ENCODE measurements at regions not wholly inside any gene's neighbourhood (a gene's known extent, or its start where the extent isn't known, plus 50 kb on each side); places are given as distances from the start of the nearest gene placed in this dataset.

GRCh38 chr1:29524285-29525065, 288.2 kb downstream of the PTPRU start:
- DNase-seq (ENCODE audit: low spot score), result no peak

DNA sequence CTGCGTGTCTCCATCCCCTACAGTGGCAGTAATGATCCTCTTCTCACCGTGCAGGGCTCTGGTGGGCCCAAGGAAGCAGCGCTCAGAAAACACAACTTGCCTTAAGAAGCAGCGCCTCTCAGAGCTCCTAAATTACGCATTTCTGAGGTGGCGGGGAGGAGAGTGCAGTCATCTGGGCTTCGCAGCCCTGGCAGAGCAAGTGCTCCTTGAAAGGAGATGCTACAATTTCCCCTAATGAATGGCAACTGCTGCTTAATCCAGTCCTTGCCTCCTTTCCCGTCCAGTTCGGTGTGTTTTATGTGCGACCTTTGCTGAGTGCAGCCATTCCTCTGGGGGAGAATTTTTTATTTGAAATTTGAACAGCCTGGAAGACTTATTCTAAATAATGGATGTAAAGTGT, 287.3 kb downstream of the PTPRU start:
- DNase-seq (ENCODE audit: low spot score), result no peak

GRCh38 chr1:29523136-29523535, 286.8 kb downstream of the PTPRU start:
- no peak for DNase-seq (ENCODE audit: low spot score)

DNA sequence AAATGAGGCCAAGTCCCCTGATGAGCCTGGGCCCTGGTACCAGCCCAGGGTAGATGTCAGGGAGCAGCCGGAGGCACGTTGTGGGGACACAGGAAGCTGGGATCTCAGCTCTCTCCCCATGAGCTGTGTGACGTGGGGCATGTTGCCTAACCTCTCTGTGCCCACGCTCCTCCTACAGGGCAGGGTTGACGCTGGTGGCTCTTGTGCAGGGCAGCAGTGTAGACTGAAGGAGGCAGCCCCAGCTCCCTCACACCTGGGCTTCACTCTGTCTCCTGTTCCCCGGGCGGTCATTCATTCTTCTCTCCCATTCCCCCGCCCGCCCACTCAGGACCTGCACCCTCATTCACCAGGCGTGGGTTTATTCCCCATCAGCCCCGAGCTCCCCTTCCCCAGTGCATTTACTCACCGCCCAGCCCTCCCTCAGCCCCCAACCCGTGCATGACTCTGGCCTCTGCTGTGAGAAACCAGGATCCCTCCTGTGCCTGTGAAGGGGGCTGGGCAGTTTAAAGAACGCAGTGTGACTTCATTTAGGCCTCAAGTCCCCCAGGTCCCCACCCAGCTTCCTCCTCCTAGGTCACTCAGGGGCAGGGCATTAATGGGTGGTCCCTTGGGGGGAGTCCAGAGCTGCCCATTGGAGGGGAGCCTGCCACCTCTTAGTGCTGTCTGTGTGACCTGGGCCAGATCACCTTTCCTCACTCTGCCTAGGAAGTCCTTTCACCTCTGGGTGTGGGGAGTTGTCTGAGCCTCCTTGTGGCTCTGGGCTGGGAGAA, 285.7 kb downstream of the PTPRU start:
- DNase-seq (ENCODE audit: low spot score), result no peak

DNA sequence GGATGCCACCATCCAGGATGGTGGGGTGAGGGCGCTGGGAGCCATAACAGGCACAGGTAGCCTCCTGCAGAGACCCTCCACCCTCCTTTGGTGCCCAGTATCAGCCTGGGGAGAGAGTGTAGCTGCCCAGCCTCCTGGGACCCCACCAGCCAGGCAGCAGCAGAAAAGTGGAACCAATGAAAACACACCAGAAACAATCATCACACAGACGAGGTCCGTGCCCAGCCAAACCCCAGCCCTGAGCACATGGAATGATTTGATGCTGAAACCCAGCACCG, 285.1 kb downstream of the PTPRU start:
- no peak for DNase-seq (ENCODE audit: low spot score)

DNA sequence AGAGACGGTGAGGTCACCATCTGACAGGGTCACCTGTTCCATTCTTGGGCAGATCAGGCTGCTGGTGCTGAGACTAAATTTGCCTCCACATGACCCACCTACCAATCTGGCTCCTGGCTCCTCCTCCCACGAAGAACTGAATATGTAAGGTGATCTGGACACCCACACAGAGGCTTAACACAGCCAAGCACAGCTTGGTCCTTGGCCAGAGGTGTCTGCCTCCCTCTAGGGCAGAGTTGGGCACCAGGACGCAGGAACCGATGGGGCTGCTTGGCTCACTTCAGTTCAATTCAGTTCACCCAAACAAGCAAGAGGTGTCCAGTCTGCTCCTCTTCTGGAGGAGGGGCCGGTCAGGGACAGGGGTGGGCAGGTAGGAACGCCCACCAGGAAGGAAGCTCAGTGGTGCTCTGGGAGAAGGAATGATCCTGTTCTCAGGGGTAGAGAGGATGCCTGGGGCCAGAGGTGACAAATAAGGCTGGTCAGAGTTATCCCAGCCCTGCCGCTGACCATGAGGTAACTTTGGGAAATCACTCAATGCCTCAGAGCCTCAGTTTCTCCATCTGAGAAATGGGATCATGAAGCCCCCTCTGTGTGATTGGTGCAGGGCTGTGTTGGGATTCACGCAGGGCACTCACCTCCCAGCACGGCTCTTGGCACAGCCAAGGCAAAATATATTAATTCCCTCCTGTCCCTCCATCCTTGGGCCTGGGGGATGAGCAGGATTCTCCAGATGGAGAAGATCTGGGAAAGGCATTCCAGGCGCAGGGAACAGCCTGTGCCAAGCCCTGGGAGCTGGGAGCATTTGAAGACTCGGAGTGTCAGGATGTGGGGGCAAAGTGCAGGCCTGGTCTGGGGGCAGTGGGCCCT, 284.5 kb downstream of the PTPRU start:
- no peak for DNase-seq (ENCODE audit: low spot score)

DNA sequence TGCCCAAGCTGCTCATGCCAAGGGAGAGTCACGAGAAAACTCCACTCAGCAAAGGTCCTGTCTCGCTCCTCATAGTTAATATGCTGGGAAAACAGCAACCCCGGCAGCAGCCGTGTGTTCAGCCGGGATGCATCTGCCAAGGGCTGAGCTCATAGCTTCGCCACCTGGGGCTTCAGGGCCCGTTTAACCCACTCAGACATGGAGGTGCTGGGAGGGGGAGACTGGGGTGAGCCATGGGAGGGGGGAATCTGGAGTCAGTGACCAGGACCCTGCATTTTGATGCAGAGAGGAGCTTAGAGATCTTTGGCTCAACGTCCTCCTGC, 283.4 kb downstream of the PTPRU start:
- no peak for DNase-seq (ENCODE audit: low spot score)

DNA sequence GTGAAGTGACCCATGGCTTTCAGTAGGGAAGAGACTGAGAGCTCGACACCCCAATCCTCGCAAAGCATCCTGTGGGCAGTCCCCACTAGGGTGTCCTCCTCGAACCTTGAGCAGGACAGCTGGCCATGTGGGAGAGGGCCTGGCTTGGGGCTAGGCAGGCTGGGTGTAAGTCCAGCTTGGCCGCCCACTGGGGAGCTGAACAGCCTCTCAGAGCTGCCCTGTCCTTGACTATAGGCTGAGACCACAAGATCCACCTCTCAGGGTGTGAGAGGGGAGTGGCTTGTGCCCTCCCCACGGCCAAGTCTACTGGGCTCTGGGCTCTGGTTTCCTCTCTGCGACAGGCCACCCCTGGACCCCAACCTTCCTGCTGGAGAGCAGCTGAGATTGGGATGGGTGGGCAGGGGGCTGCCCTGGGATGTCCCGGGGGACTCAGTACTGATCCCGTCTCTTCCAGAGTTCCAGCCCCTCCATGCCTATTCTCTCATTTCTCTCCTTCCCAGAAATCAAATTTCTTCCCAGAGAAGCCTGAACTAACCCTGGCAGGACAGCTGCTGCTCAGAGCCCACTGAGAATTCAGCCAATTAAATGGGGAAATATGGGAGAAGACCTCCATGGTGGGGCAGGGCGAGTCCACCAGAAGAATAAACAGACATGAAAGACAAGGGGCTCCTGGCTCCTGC, 282.9 kb downstream of the PTPRU start:
- no peak for DNase-seq (ENCODE audit: low spot score)

DNA sequence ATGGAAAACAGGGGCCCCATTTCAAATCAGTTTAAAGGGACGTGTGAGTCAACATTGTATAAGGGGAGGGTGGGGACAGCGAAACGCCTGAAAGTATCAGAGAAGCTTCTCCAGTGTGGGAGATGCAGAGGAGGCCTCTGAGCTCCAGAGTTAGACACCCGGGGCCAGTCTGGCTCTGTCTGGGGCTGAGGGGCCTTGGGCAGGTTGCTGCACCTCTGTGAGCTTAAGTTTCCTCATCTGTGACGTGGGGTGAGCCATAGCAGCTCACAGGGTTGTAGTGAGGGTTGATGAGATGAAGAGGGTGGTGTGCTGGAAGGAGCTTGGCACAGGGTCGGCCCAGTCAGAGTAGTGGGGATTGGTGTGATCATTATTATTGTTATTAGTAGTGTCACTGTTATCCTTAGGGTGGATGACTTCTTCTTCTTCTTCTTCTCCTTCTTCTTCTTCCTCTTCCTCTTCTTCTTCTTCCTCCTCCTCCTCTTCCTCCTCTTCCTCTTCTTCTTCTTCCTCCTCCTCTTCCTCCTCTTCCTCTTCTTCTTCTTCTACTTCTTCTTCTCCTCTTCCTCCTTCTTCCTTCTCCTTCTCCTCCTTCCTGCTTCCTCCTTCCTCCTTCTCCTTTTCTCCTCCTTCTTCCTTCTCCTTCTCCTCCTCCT, 282.0 kb downstream of the PTPRU start:
- DNase-seq (ENCODE audit: low spot score), result no peak

- DNase-seq (ENCODE audit: low spot score), result no peak
Measured at GRCh38 chr1:29517251-29518086, 281.1 kb downstream of the PTPRU start.

- no peak for DNase-seq (ENCODE audit: low spot score)
Measured at GRCh38 chr1:29516063-29516820, 279.9 kb downstream of the PTPRU start.

GRCh38 chr1:29515170-29515955, 279.0 kb downstream of the PTPRU start:
- DNase-seq (ENCODE audit: low spot score), result no peak

GRCh38 chr1:29514361-29515169, 278.2 kb downstream of the PTPRU start:
- no peak for DNase-seq (ENCODE audit: low spot score)

- DNase-seq (ENCODE audit: low spot score), result peak; percentile 51
Measured at GRCh38 chr1:29513357-29513756, 277.0 kb downstream of the PTPRU start.

DNA sequence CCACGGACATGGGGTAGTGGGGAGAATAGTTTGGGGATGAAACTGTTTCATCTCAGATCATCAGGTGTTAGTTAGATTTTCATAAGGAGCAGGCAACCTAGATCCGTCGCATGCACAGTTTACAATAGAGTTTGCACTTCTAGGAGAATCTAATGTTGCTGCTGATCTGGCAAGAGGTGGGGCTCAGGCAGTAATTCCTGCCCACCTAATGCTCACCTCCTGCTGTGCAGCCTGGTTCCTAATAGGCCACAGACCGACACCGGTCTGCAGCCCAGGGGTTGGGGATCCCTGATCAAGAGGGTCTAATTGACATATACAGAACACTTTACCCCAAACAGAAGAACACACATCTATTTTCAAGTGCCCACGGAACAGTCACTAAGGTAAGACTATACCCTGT, 275.1 kb downstream of the PTPRU start:
- no peak for DNase-seq (ENCODE audit: low spot score)

DNA sequence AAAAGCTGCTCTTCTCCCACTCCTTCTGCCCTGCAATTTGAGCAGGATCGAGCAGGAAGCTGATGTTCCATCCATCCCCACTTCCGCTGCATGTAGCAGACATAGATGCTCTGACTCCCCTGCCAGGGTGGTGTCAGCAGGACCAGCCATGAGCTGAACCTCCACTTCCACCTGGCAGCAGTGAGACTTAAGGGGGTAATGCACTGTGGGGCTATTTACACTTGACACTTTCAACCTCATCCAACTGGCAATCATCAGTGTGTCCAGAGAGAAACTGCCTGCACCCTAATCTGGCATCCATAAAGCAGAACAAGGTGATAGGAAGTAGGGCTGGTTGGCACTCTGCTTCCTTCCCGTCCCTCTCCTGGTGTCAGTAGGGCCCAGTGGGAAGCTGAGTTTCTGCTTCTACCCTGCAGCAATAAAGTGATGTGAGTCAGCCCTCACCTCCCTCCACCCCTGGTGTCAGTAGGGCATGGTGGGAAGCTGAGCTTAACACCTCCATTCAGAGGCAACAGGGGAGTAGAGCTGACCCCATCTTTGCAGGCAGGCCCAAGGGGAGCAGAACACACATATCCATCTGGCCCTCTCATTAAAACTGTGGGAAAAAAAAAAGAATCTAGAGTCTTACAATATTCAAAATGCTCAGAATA, 272.3 kb downstream of the PTPRU start:
- DNase-seq (ENCODE audit: low spot score), result no peak

DNA sequence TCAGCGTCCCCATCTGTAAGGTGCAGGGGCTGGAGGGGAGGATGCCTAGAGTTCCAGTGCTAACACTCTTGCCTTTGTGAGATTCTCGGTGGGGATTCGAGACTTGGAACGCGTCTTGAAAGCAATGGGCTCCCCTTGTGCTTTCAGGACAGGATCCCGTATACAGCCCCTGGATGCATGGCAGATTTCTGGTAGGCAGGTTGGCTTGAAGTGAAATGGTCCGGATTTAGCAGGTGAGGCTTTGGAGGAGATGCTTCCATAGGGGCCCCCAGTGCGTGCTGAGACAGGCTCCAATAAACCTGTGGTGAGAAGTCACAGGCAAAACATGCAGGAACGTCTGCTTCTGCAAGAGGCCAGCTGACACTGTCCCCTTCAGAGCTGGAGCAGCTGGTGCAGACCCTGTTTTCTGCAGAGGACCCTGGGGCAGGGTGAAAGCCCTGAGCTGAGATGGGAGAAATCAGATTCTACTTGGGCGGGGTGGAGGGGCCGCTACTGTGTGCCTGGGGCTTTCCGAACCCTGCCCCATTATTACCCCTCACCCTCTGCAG, 270.4 kb downstream of the PTPRU start:
- DNase-seq (ENCODE audit: low spot score), result no peak

Data from COLO829 (cell line).